Right cardiac atrium (tissue), 5 donors: ENCODE measurements at regions not wholly inside any gene's neighbourhood (a gene's known extent, or its start where the extent isn't known, plus 50 kb on each side); places are given as distances from the start of the nearest gene placed in this dataset.

Experiments used
- ATAC-seq, 2 donors: fragments of 200-7000 bp; cut with Tn5 transposase; one replicate each; pipeline versions ENCODE4 v1.8.0 to v1.9.1; 2020; ENCODE audit warnings: moderate library complexity in 2 of 2, mild to moderate bottlenecking in 1 of 2
- DNase-seq, 3 donors: peaks; one replicate each; pipeline ENCODE4 v3.0.0-alpha.2; 2020
- H3K27ac ChIP-seq: one replicate; pipeline ENCODE4 v1.5.1; 2013; ENCODE audit warnings: mild to moderate bottlenecking, low read length, control low read depth, moderate library complexity
- H3K27me3 ChIP-seq: one replicate; pipeline ENCODE4 v1.6.1; 2013; ENCODE audit not compliant: control insufficient read depth, insufficient read depth
- H3K4me1 ChIP-seq: one replicate; pipeline ENCODE4 v1.6.1; 2013; ENCODE audit warnings: low read length; ENCODE audit not compliant: control insufficient read depth, insufficient read depth
- H3K4me3 ChIP-seq: one replicate; pipeline ENCODE4 v1.5.1; 2013; ENCODE audit warnings: low read length, control low read depth
- H3K9me3 ChIP-seq: one replicate; pipeline ENCODE4 v1.6.1; 2013; ENCODE audit warnings: low read length; ENCODE audit not compliant: control insufficient read depth
- WGBS: extraction: QIAGEN DNeasy Blood & Tissue Kit; methylation state at CpG from one replicate; pipeline ENCODE4 v1.1.7; 2013; 5-methylcytosine and 5-hydroxymethylcytosine counted together
- intact Hi-C, 4 donors: fragments of 100-400 bp; cut with DNase I; formaldehyde crosslinking; loops; one replicate each; pipeline versions ENCODE4 v1.11.0 to v1.14.0; 2022 to 2023
- donor health status: healthy with polysubstance abuse.
- donor health status: DM: no; HTN: yes; CAD: no.
- donor health status: DM: no; HTN: no; CAD: no.
- donor health status: DM: no; HTN: yes; CAD: no; lungs with severe emphysema.
- donor health status: DM: yes; HTN: yes; CAD: no.

- ATAC-seq (no peak), DNase-seq (no peak)
- Histone ChIP-seq H3K4me1 (no peaks in the 10 kb centered on the region), H3K27me3 (no peaks in the 10 kb centered on the region), H3K27ac (no peak overlapping the region), H3K9me3 (no peaks in the 10 kb centered on the region), H3K4me3 (no peak overlapping the region)
- intact Hi-C loops = no loop called here
- 86% methylated on average over 12 of the region's 12 CpGs for WGBS
Observed at GRCh38 chr2:415986-416610, 128.2 kb upstream of the ALKAL2 start.

- H3K9me3 ChIP-seq = no peaks in the 10 kb centered on the region
- H3K27me3 ChIP-seq = no peaks in the 10 kb centered on the region
- H3K4me3 ChIP-seq = no peak overlapping the region
- intact Hi-C loops = no loop called here
- WGBS = 72% methylated on average over 4 of the region's 4 CpGs
- no peaks in the 10 kb centered on the region for H3K4me1 ChIP-seq
- H3K27ac ChIP-seq = no peak overlapping the region
- DNase-seq (no peak), ATAC-seq (no peak)
Observed at GRCh38 chr2:409523-409922, 121.6 kb upstream of the ALKAL2 start.

GRCh38 chr2:407630-408029, 119.7 kb upstream of the ALKAL2 start:
- intact Hi-C loops = no loop called here
- H3K27ac ChIP-seq = no peak overlapping the region
- ATAC-seq (no peak), DNase-seq (no peak)
- H3K4me3 ChIP-seq = no peak overlapping the region
- 73% methylated on average over 9 of the region's 9 CpGs for WGBS
- no peaks in the 10 kb centered on the region for H3K27me3 ChIP-seq
- H3K4me1 ChIP-seq = no peaks in the 10 kb centered on the region
- no peaks in the 10 kb centered on the region for H3K9me3 ChIP-seq

GRCh38 chr2:406876-407275, 119.0 kb upstream of the ALKAL2 start:
- no peak overlapping the region for H3K27ac ChIP-seq
- WGBS = 76% methylated on average over 4 of the region's 4 CpGs
- ATAC-seq = no peak
- no peaks in the 10 kb centered on the region for H3K4me1 ChIP-seq
- no peak for DNase-seq
- no peaks in the 10 kb centered on the region for H3K27me3 ChIP-seq
- intact Hi-C loops = no loop called here
- no peak overlapping the region for H3K4me3 ChIP-seq
- H3K9me3 ChIP-seq = no peaks in the 10 kb centered on the region

GRCh38 chr2:406231-406630, 118.3 kb upstream of the ALKAL2 start:
- ATAC-seq (no peak), DNase-seq (no peak)
- Histone ChIP-seq H3K4me1 (no peaks in the 10 kb centered on the region), H3K27ac (no peak overlapping the region), H3K4me3 (no peak overlapping the region), H3K9me3 (no peaks in the 10 kb centered on the region), H3K27me3 (no peaks in the 10 kb centered on the region)
- intact Hi-C loops = no loop called here
- WGBS = 91% methylated on average over 4 of the region's 4 CpGs

- DNase-seq (no peak), ATAC-seq (no peak)
- Histone ChIP-seq H3K9me3 (no peaks in the 10 kb centered on the region), H3K4me3 (no peak overlapping the region), H3K27ac (no peak overlapping the region), H3K4me1 (no peaks in the 10 kb centered on the region), H3K27me3 (no peaks in the 10 kb centered on the region)
- intact Hi-C loops = no loop called here
- WGBS = 72% methylated on average over 2 of the region's 2 CpGs
Observed at GRCh38 chr2:404581-404980, 116.7 kb upstream of the ALKAL2 start.

GRCh38 chr2:403682-404081, 115.8 kb upstream of the ALKAL2 start:
- H3K27ac ChIP-seq = no peak overlapping the region
- ATAC-seq (no peak), DNase-seq (no peak)
- no peaks in the 10 kb centered on the region for H3K4me1 ChIP-seq
- no peak overlapping the region for H3K4me3 ChIP-seq
- no peaks in the 10 kb centered on the region for H3K9me3 ChIP-seq
- no peaks in the 10 kb centered on the region for H3K27me3 ChIP-seq
- intact Hi-C loops = no loop called here

GRCh38 chr2:402721-403120, 114.8 kb upstream of the ALKAL2 start:
- no peak overlapping the region for H3K27ac ChIP-seq
- H3K9me3 ChIP-seq = no peaks in the 10 kb centered on the region
- ATAC-seq (no peak), DNase-seq (no peak)
- no peaks in the 10 kb centered on the region for H3K27me3 ChIP-seq
- 79% methylated on average over 3 of the region's 3 CpGs for WGBS
- H3K4me1 ChIP-seq = no peaks in the 10 kb centered on the region
- H3K4me3 ChIP-seq = no peak overlapping the region
- intact Hi-C loops = no loop called here

GRCh38 chr2:402206-402605, 114.3 kb upstream of the ALKAL2 start:
- Histone ChIP-seq H3K9me3 (no peaks in the 10 kb centered on the region), H3K27ac (no peak overlapping the region), H3K4me1 (no peaks in the 10 kb centered on the region), H3K27me3 (no peaks in the 10 kb centered on the region), H3K4me3 (no peak overlapping the region)
- WGBS = 86% methylated on average over 3 of the region's 3 CpGs
- DNase-seq = no peak
- intact Hi-C loops = no loop called here
- no peak for ATAC-seq

GRCh38 chr2:401019-401679, 113.3 kb upstream of the ALKAL2 start:
- ATAC-seq (no peak), DNase-seq (no peak)
- intact Hi-C loops = no loop called here
- H3K4me3 ChIP-seq = no peak overlapping the region
- H3K27me3 ChIP-seq = no peaks in the 10 kb centered on the region
- 57% methylated on average over 14 of the region's 14 CpGs for WGBS
- no peak overlapping the region for H3K27ac ChIP-seq
- H3K4me1 ChIP-seq = no peaks in the 10 kb centered on the region
- no peaks in the 10 kb centered on the region for H3K9me3 ChIP-seq

GRCh38 chr2:397926-398325, 110.0 kb upstream of the ALKAL2 start:
- 89% methylated on average over 9 of the region's 9 CpGs for WGBS
- DNase-seq (no peak), ATAC-seq (no peak)
- Histone ChIP-seq H3K4me3 (no peak overlapping the region), H3K9me3 (no peaks in the 10 kb centered on the region), H3K4me1 (no peaks in the 10 kb centered on the region), H3K27me3 (no peaks in the 10 kb centered on the region), H3K27ac (no peak overlapping the region)
- intact Hi-C loops = no loop called here

GRCh38 chr2:397521-397920, 109.6 kb upstream of the ALKAL2 start:
- 80% methylated on average over 14 of the region's 14 CpGs for whole genome bisulfite sequencing
- DNase-seq = no peak
- no peak overlapping the region for H3K4me3 ChIP-seq
- ATAC-seq = no peak
- H3K4me1 ChIP-seq = no peaks in the 10 kb centered on the region
- intact Hi-C loops = no loop called here
- H3K9me3 ChIP-seq = no peaks in the 10 kb centered on the region
- H3K27me3 ChIP-seq = no peaks in the 10 kb centered on the region
- H3K27ac ChIP-seq = no peak overlapping the region
